ENCODE measurements at regions not wholly inside any gene's neighbourhood (a gene's known extent, or its start where the extent isn't known, plus 50 kb on each side); places are given as distances from the start of the nearest gene placed in this dataset.

DNA sequence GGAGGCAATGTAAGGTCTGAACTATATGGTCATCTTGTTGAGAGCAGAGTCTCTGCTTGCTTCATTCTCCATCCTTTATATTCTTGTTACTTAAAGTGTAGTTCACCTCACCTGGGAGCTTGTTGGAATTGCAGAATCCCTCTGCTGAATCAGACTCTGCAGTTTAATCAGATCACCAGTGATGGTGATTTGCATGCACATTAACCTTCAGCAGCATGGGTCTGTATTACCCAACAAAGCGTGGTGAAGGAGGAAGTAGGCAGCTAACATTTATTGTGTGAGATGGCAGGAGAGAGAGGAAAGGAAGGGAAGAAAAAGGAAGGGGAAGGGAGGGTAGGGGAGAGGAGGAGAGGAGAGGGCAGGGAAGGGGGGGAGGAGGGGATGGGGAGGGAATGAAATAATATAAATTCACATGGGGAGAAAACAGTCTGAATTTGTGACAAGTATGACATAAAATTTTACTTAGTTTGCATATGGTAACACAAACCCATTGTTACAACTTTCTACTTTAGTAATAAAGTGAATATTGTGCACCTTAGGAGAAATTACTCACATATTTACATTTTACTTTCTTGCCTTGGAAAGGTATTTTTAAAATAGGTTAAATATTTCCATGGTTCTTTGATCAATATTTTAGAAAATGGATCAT lies 740.7 kb downstream of the DHX35 start:
- Mint-ChIP-seq H3K27me3 (no peaks in the 10 kb centered on the region), H3K4me1 (no peaks in the 10 kb centered on the region), H3K4me3 (no peak overlapping the region), H3K27ac (no peak overlapping the region), H3K36me3 (no peaks in the 10 kb centered on the region), H3K9me3 (peaks cover 0 to 6% (median 4%) of the 10 kb centered on the region in 7 donors)
- H3K4me1 ChIP-seq (ENCODE audit: control insufficient read depth, insufficient read depth, low read length, poor library complexity, severe bottlenecking), result no peaks in the 10 kb centered on the region
- ATAC-seq (ENCODE audit: low read depth in 2 of 2) (no peak), DNase-seq (no peak)
- no peaks in the 10 kb centered on the region for H3K27me3 ChIP-seq (ENCODE audit: control insufficient read depth, insufficient read depth, low read length)
- H3K36me3 ChIP-seq (ENCODE audit: control insufficient read depth, insufficient read depth, low read length), result no peaks in the 10 kb centered on the region
- H3K4me3 ChIP-seq (ENCODE audit: low read depth, low read length), result no peak overlapping the region
- no peak overlapping the region for H3K27ac ChIP-seq (ENCODE audit: insufficient read depth, low read length, poor library complexity, severe bottlenecking)
- no peaks in the 10 kb centered on the region for H3K9me3 ChIP-seq (ENCODE audit: control insufficient read depth in 2 of 2, low read length in 2 of 2)

GRCh38 chr20:39700528-39700927 lies 738.4 kb downstream of the DHX35 start:
- Histone ChIP-seq H3K27me3 (ENCODE audit: control insufficient read depth, insufficient read depth, low read length) (no peaks in the 10 kb centered on the region), H3K9me3 (ENCODE audit: control insufficient read depth in 2 of 2, low read length in 2 of 2) (no peaks in the 10 kb centered on the region), H3K4me1 (ENCODE audit: control insufficient read depth, insufficient read depth, low read length, poor library complexity, severe bottlenecking) (no peaks in the 10 kb centered on the region), H3K4me3 (ENCODE audit: low read depth, low read length) (no peak overlapping the region), H3K27ac (ENCODE audit: insufficient read depth, low read length, poor library complexity, severe bottlenecking) (no peak overlapping the region), H3K36me3 (ENCODE audit: control insufficient read depth, insufficient read depth, low read length) (no peaks in the 10 kb centered on the region)
- H3K4me3 Mint-ChIP-seq, result no peak overlapping the region
- ATAC-seq (ENCODE audit: low read depth in 2 of 2) (no peak), DNase-seq (no peak)
- no peaks in the 10 kb centered on the region for H3K4me1 Mint-ChIP-seq
- H3K36me3 Mint-ChIP-seq, result no peaks in the 10 kb centered on the region
- H3K9me3 Mint-ChIP-seq, result peaks cover 0 to 8% (median 4%) of the 10 kb centered on the region in 7 donors
- H3K27me3 Mint-ChIP-seq, result no peaks in the 10 kb centered on the region
- no peak overlapping the region for H3K27ac Mint-ChIP-seq

- Histone ChIP-seq H3K27me3 (ENCODE audit: control insufficient read depth, insufficient read depth, low read length) (no peaks in the 10 kb centered on the region), H3K9me3 (ENCODE audit: control insufficient read depth in 2 of 2, low read length in 2 of 2) (no peaks in the 10 kb centered on the region), H3K27ac (ENCODE audit: insufficient read depth, low read length, poor library complexity, severe bottlenecking) (no peak overlapping the region), H3K36me3 (ENCODE audit: control insufficient read depth, insufficient read depth, low read length) (no peaks in the 10 kb centered on the region), H3K4me1 (ENCODE audit: control insufficient read depth, insufficient read depth, low read length, poor library complexity, severe bottlenecking) (no peaks in the 10 kb centered on the region), H3K4me3 (ENCODE audit: low read depth, low read length) (no peak overlapping the region)
- ATAC-seq (ENCODE audit: low read depth in 2 of 2) (no peak), DNase-seq (no peak)
- no peak overlapping the region for H3K4me3 Mint-ChIP-seq
- no peaks in the 10 kb centered on the region for H3K36me3 Mint-ChIP-seq
- H3K4me1 Mint-ChIP-seq, result no peaks in the 10 kb centered on the region
- peaks cover 0 to 8% (median 5%) of the 10 kb centered on the region in 7 donors for H3K9me3 Mint-ChIP-seq
- H3K27ac Mint-ChIP-seq, result no peak overlapping the region
- no peaks in the 10 kb centered on the region for H3K27me3 Mint-ChIP-seq
Observed at GRCh38 chr20:39699166-39699725, 737.1 kb downstream of the DHX35 start.

GRCh38 chr20:39698752-39699151 lies 736.6 kb downstream of the DHX35 start:
- H3K4me3 Mint-ChIP-seq, result no peak overlapping the region
- Histone ChIP-seq H3K27me3 (ENCODE audit: control insufficient read depth, insufficient read depth, low read length) (no peaks in the 10 kb centered on the region), H3K27ac (ENCODE audit: insufficient read depth, low read length, poor library complexity, severe bottlenecking) (no peak overlapping the region), H3K9me3 (ENCODE audit: control insufficient read depth in 2 of 2, low read length in 2 of 2) (no peaks in the 10 kb centered on the region), H3K4me3 (ENCODE audit: low read depth, low read length) (no peak overlapping the region), H3K4me1 (ENCODE audit: control insufficient read depth, insufficient read depth, low read length, poor library complexity, severe bottlenecking) (no peaks in the 10 kb centered on the region), H3K36me3 (ENCODE audit: control insufficient read depth, insufficient read depth, low read length) (no peaks in the 10 kb centered on the region)
- H3K27me3 Mint-ChIP-seq, result no peaks in the 10 kb centered on the region
- no peak overlapping the region for H3K27ac Mint-ChIP-seq
- ATAC-seq (ENCODE audit: low read depth in 2 of 2), result no peak
- no peaks in the 10 kb centered on the region for H3K36me3 Mint-ChIP-seq
- H3K4me1 Mint-ChIP-seq, result no peaks in the 10 kb centered on the region
- peaks cover 0 to 5% (median 3%) of the 10 kb centered on the region in 7 donors for H3K9me3 Mint-ChIP-seq
- no peak for DNase-seq

DNA sequence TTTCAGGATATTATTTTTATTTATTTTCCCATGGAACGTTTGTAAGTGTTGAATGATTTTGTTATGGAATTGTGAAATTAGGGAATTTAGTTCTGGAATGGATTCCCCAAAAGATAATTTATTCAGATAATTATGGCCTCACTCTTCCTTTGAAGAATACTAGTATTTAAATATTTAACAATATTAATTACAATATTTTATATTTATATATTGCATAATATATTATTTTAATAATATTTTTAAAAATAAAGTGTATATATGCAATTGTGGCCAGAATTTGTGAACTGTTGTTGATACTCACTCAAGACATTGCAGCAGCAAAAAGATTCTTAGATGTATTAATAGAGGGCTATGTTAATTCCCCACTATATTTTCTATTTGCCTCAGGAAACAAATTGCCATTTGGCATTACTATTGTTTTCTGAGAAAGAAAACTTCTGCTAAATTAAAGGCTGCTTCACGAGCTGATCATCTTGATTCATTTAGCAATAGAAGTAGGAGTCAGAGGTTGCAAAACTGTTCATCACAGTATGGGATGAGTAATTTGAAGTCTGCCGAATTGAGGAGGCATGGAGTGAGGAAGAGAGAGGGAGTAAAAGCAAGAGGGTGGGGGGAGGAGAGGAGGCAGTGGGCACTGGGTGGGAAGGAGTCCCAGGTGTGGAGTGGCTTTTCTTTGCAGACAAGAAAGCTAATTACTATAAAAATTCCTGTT lies 729.2 kb downstream of the DHX35 start:
- Mint-ChIP-seq H3K4me1 (no peaks in the 10 kb centered on the region), H3K36me3 (no peaks in the 10 kb centered on the region), H3K27me3 (no peaks in the 10 kb centered on the region), H3K9me3 (peaks cover 0 to 6% (median 1%) of the 10 kb centered on the region in 7 donors), H3K27ac (no peak overlapping the region), H3K4me3 (no peak overlapping the region)
- ATAC-seq (ENCODE audit: low read depth in 2 of 2) (no peak), DNase-seq (no peak)
- H3K9me3 ChIP-seq (ENCODE audit: control insufficient read depth in 2 of 2, low read length in 2 of 2), result no peaks in the 10 kb centered on the region
- H3K27me3 ChIP-seq (ENCODE audit: control insufficient read depth, insufficient read depth, low read length), result no peaks in the 10 kb centered on the region
- no peaks in the 10 kb centered on the region for H3K36me3 ChIP-seq (ENCODE audit: control insufficient read depth, insufficient read depth, low read length)
- no peaks in the 10 kb centered on the region for H3K4me1 ChIP-seq (ENCODE audit: control insufficient read depth, insufficient read depth, low read length, poor library complexity, severe bottlenecking)
- no peak overlapping the region for H3K27ac ChIP-seq (ENCODE audit: insufficient read depth, low read length, poor library complexity, severe bottlenecking)
- no peak overlapping the region for H3K4me3 ChIP-seq (ENCODE audit: low read depth, low read length)

DNA sequence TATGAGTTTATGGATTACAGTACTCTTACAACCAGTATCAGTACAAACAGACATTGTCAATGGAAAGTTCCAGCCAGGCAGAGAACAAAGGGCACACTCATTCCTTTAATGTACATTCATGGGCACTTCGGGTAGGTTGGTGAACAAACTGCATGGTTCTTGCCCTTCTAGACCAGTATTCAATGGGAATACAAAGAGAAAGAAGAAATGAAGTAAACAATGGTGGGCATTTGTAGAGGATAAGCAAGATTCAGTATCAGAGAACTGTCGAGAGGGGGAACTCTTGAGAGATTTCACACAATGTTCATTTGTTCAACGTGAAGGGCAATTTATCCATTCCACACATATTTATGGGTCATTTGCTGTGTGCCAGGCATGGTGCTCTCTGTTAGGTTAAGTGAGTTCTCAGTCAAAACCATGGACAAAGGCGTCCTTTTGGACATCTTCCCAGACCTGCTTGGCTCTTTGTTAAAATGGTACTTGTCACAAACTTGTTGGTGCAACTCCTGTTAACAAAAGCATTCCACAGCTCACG lies 714.8 kb downstream of the DHX35 start:
- Histone ChIP-seq H3K27me3 (ENCODE audit: control insufficient read depth, insufficient read depth, low read length) (no peaks in the 10 kb centered on the region), H3K36me3 (ENCODE audit: control insufficient read depth, insufficient read depth, low read length) (no peaks in the 10 kb centered on the region), H3K27ac (ENCODE audit: insufficient read depth, low read length, poor library complexity, severe bottlenecking) (no peak overlapping the region), H3K4me1 (ENCODE audit: control insufficient read depth, insufficient read depth, low read length, poor library complexity, severe bottlenecking) (no peaks in the 10 kb centered on the region), H3K9me3 (ENCODE audit: control insufficient read depth in 2 of 2, low read length in 2 of 2) (no peaks in the 10 kb centered on the region), H3K4me3 (ENCODE audit: low read depth, low read length) (no peak overlapping the region)
- DNase-seq, result no peak
- ATAC-seq (ENCODE audit: low read depth in 2 of 2), result no peak
- no peaks in the 10 kb centered on the region for H3K36me3 Mint-ChIP-seq
- no peaks in the 10 kb centered on the region for H3K4me1 Mint-ChIP-seq
- H3K4me3 Mint-ChIP-seq, result no peak overlapping the region
- no peak overlapping the region for H3K27ac Mint-ChIP-seq
- H3K9me3 Mint-ChIP-seq, result peaks cover 0 to 9% (median 2%) of the 10 kb centered on the region in 7 donors
- no peaks in the 10 kb centered on the region for H3K27me3 Mint-ChIP-seq

GRCh38 chr20:39676241-39676640 lies 714.1 kb downstream of the DHX35 start:
- no peak for ATAC-seq (ENCODE audit: low read depth in 2 of 2)

More at GRCh38 chr20:39676241-39676640, 714.1 kb downstream of the DHX35 start:
- H3K4me3 Mint-ChIP-seq, result no peak overlapping the region
- DNase-seq, result no peak
- no peaks in the 10 kb centered on the region for H3K4me1 ChIP-seq (ENCODE audit: control insufficient read depth, insufficient read depth, low read length, poor library complexity, severe bottlenecking)
- no peaks in the 10 kb centered on the region for H3K36me3 Mint-ChIP-seq
- H3K27ac Mint-ChIP-seq, result no peak overlapping the region
- no peaks in the 10 kb centered on the region for H3K27me3 ChIP-seq (ENCODE audit: control insufficient read depth, insufficient read depth, low read length)
- H3K4me1 Mint-ChIP-seq, result no peaks in the 10 kb centered on the region
- H3K4me3 ChIP-seq (ENCODE audit: low read depth, low read length), result no peak overlapping the region
- H3K36me3 ChIP-seq (ENCODE audit: control insufficient read depth, insufficient read depth, low read length), result no peaks in the 10 kb centered on the region
- H3K27ac ChIP-seq (ENCODE audit: insufficient read depth, low read length, poor library complexity, severe bottlenecking), result no peak overlapping the region
- H3K27me3 Mint-ChIP-seq, result no peaks in the 10 kb centered on the region
- H3K9me3 Mint-ChIP-seq, result peaks cover 0 to 9% (median 0%) of the 10 kb centered on the region in 7 donors
- no peaks in the 10 kb centered on the region for H3K9me3 ChIP-seq (ENCODE audit: control insufficient read depth in 2 of 2, low read length in 2 of 2)

All from CD4-positive, CD25-positive, alpha-beta regulatory T cell (primary cell).